Gastrocnemius medialis (tissue), 4 donors: ENCODE measurements at regions not wholly inside any gene's neighbourhood (a gene's known extent, or its start where the extent isn't known, plus 50 kb on each side); places are given as distances from the start of the nearest gene placed in this dataset.

Source experiments
- ATAC-seq, 2 donors: fragments of 150-250 bp; one replicate each; pipeline ENCODE4 v1.9.1; 2016
- DNase-seq, 2 donors: peaks; one replicate each; pipeline ENCODE4 v3.0.0-alpha.2; 2019
- H3K27ac ChIP-seq, 4 donors: fragments of 200-600 bp; sonication (generic); 1 replicate in 1 of 4; 2 replicates in 3 of 4; pipeline ENCODE4 v1.5.1; 2016 to 2018; ENCODE audit warnings: mild to moderate bottlenecking in 2 of 4, moderate library complexity in 1 of 4
- H3K27me3 ChIP-seq, 3 donors: fragments of 200-600 bp; sonication (generic) in 2 of 3; 1 replicate in 1 of 3; 2 replicates in 2 of 3; pipeline versions ENCODE4 v1.5.1 to v1.6.0; 2016 to 2019; ENCODE audit warnings: mild to moderate bottlenecking in 1 of 3, moderate library complexity in 1 of 3
- H3K36me3 ChIP-seq, 2 donors: fragments of 200-600 bp; sonication (generic) in 1 of 2; one replicate each; pipeline ENCODE4 v1.5.1; 2017 to 2018
- H3K4me1 ChIP-seq, 2 donors: fragments of 200-600 bp; sonication (generic) in 1 of 2; one replicate each; pipeline ENCODE4 v1.5.1; 2016 to 2017; ENCODE audit warnings: mild to moderate bottlenecking in 2 of 2
- H3K4me3 ChIP-seq, 4 donors: fragments of 200-600 bp; sonication (generic) in 3 of 4; 1 replicate in 1 of 4; 2 replicates in 3 of 4; pipeline ENCODE4 v1.5.1; 2016 to 2019; ENCODE audit warnings: mild to moderate bottlenecking in 2 of 4
- H3K9me3 ChIP-seq, 3 donors: fragments of 200-600 bp; sonication (generic) in 2 of 3; 1 replicate in 1 of 3; 2 replicates in 2 of 3; pipeline ENCODE4 v1.5.1; 2016 to 2019
- CTCF ChIP-seq, 5 experiments: fragments of 450-650 bp in 3 of 5; fragments of 200-600 bp in 2 of 5; sonication (generic) in 2 of 5; IDR thresholded peaks in 4 of 5; conservative IDR thresholded peaks in 1 of 5; 1 replicate in 4 of 5; 2 replicates in 1 of 5; pipeline ENCODE4 v1.5.1; 2016 to 2019; ENCODE audit warnings: antibody characterized with exemption in 5 of 5, mild to moderate bottlenecking in 3 of 5, moderate library complexity in 3 of 5
- POLR2A ChIP-seq, 2 donors: fragments of 450-650 bp; IDR thresholded peaks; one replicate each; pipeline ENCODE4 v1.6.1; 2017; ENCODE audit warnings: antibody characterized with exemption in 2 of 2, mild to moderate bottlenecking in 2 of 2, moderate library complexity in 2 of 2
- in situ Hi-C, 4 donors: fragments of 200-750 bp; cut with MboI; loops; one replicate each; pipeline versions ENCODE4 v1.15.0 to v1.8.0; 2017; ENCODE audit warnings: low sequenced_read_pairs in 4 of 4
- intact Hi-C: fragments of 100-400 bp; cut with DNase I; formaldehyde crosslinking; loops from one replicate; pipeline ENCODE4 v1.15.1; 2023; ENCODE audit warnings: low total_unique reads

GRCh38 chr6:51430589-51430988, 611.9 kb downstream of the TFAP2B start:
- DNase-seq (no peak), ATAC-seq (no peak)
- intact Hi-C loops: no loop called here
- Histone ChIP-seq H3K9me3 (no peaks in the 10 kb centered on the region), H3K4me3 (no peak overlapping the region), H3K27me3 (no peaks in the 10 kb centered on the region), H3K27ac (no peak overlapping the region), H3K4me1 (no peaks in the 10 kb centered on the region), H3K36me3 (no peaks in the 10 kb centered on the region)
- TF ChIP-seq POLR2A (IDR thresholded peaks at IDR 0.05): no peak
- TF ChIP-seq CTCF (IDR thresholded peaks at IDR 0.05 in 4 of 5, conservative IDR thresholded peaks at IDR 0.05 in 1 of 5): no peak
- in situ Hi-C loops: no loop called here

DNA sequence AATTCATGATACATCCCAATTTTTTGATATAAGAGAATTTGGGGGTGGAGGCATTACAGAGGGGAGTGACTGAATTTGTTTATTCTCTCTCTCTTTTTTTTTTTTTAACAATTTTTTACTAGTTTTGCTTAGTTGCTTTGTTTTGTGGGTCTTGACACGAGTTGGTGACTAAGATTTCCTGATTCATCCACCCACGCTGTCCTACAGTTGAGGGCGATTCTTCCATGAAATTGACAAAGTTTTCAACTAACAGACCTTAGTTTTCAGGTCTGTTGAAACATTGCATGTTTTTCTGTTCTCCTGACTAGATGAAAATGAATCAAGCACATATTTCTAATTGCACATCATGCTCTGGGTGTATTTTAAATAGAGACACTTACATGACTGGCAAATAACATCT, 613.8 kb downstream of the TFAP2B start:
- in situ Hi-C loops (no loop called here), intact Hi-C loops (no loop called here)
- H3K4me1 ChIP-seq: no peaks in the 10 kb centered on the region
- H3K27me3 ChIP-seq: no peaks in the 10 kb centered on the region
- no peak overlapping the region for H3K27ac ChIP-seq
- no peaks in the 10 kb centered on the region for H3K36me3 ChIP-seq
- ATAC-seq (no peak), DNase-seq (no peak)
- no peak overlapping the region for H3K4me3 ChIP-seq
- TF ChIP-seq POLR2A (IDR thresholded peaks at IDR 0.05) (no peak), CTCF (IDR thresholded peaks at IDR 0.05 in 4 of 5, conservative IDR thresholded peaks at IDR 0.05 in 1 of 5) (no peak)
- no peaks in the 10 kb centered on the region for H3K9me3 ChIP-seq

DNA sequence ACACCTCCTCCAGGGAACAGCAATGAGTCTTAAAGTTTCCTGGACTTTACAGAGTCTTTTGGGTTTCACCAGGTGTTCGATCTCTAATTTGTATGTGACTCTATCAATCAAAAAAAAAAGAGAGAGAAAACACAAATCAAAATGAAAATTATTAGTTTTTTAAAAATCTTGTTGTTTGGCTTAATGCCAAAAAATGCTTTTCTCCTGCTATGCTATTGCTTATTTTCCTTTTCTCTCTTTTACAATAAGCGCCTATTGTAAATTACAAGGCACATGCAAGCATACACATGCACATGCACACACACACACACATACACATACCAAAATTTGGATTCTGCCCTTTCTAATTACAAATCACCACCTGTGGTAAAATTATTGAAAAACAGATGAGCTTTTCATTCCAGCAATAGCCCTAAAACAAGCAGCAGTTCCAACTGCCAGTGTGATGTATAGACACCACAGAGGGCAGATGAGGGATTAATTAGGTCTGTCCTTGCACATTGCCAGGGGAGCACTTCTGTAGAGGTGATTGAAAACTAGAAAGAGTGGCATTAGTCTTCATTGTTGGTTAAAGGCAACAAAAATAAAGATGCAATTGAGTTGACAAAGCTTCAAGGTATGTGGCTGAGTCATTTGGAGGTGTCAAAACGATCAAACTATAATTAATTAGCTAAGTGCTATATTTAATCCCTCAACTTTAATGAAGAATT, 631.7 kb downstream of the TFAP2B start:
- Histone ChIP-seq H3K9me3 (no peaks in the 10 kb centered on the region), H3K36me3 (no peaks in the 10 kb centered on the region), H3K4me3 (no peak overlapping the region), H3K27ac (no peak overlapping the region), H3K27me3 (no peaks in the 10 kb centered on the region), H3K4me1 (no peaks in the 10 kb centered on the region)
- TF ChIP-seq POLR2A (IDR thresholded peaks at IDR 0.05): no peak
- TF ChIP-seq CTCF (IDR thresholded peaks at IDR 0.05 in 4 of 5, conservative IDR thresholded peaks at IDR 0.05 in 1 of 5): no peak
- in situ Hi-C loops (no loop called here), intact Hi-C loops (no loop called here)
- ATAC-seq: no peak
- no peak for DNase-seq

DNA sequence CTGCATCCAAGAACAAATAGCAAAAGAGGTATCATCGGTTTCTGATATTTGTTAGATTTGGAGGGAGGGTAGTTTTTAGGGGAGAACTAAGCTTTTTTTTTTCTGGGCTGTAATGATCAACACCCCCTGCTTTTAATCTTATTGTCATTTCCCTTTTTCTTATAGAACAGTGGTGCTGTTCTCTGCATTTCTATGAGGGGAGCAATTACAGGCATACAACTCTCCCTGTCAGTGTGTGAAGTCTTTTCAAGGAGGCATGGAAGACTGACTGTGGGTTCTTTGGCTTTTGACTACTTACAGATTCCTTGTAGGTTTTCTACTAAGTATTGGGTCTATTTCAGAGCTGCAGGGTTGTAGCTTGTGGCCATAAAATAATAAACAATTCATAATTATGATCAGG, 632.3 kb downstream of the TFAP2B start:
- H3K27ac ChIP-seq: no peak overlapping the region
- in situ Hi-C loops: no loop called here
- no peaks in the 10 kb centered on the region for H3K36me3 ChIP-seq
- no peak overlapping the region for H3K4me3 ChIP-seq
- no peaks in the 10 kb centered on the region for H3K9me3 ChIP-seq
- no peaks in the 10 kb centered on the region for H3K27me3 ChIP-seq
- ATAC-seq: no peak
- no peak for DNase-seq
- no peaks in the 10 kb centered on the region for H3K4me1 ChIP-seq
- no peak for TF ChIP-seq POLR2A (IDR thresholded peaks at IDR 0.05)
- no peak for TF ChIP-seq CTCF (IDR thresholded peaks at IDR 0.05 in 4 of 5, conservative IDR thresholded peaks at IDR 0.05 in 1 of 5)
- intact Hi-C loops: no loop called here

DNA sequence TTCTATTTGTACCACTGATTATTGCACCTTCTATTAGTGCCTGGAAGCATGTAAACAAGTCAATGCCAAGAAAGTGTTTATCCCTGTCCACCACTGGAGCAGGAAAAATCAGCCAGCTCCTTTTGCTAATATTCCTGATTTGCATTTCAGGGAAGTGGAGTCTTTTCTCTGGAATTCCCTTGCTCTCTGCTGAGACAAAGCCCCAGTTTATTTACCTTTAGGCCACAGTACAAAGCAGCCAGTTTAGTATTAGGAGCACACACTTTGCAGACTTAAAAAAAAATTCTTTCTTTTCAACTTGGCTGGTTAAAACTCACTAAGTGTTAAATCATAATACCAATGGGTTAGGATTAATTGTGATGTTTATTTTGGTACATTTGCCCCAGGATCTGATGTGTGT, 631.1 kb downstream of the PKHD1 start:
- no peak for DNase-seq
- H3K9me3 ChIP-seq: no peaks in the 10 kb centered on the region
- intact Hi-C loops (no loop called here), in situ Hi-C loops (no loop called here)
- H3K36me3 ChIP-seq: no peaks in the 10 kb centered on the region
- H3K27me3 ChIP-seq: no peaks in the 10 kb centered on the region
- H3K27ac ChIP-seq: no peak overlapping the region
- no peak overlapping the region for H3K4me3 ChIP-seq
- ATAC-seq: no peak
- H3K4me1 ChIP-seq: no peaks in the 10 kb centered on the region
- TF ChIP-seq POLR2A (IDR thresholded peaks at IDR 0.05): no peak
- no peak for TF ChIP-seq CTCF (IDR thresholded peaks at IDR 0.05 in 4 of 5, conservative IDR thresholded peaks at IDR 0.05 in 1 of 5)
